ENCODE measurements at regions not wholly inside any gene's neighbourhood (a gene's known extent, or its start where the extent isn't known, plus 50 kb on each side); places are given as distances from the start of the nearest gene placed in this dataset.

- intact Hi-C loops (cut with DNase I) = no loop called here
- Histone ChIP-seq H3K9me3 (no peaks in the 10 kb centered on the region), H3K4me3 (no peak overlapping the region), H3K36me3 (no peaks in the 10 kb centered on the region), H3K27me3 (no peaks in the 10 kb centered on the region), H3K4me1 (ENCODE audit: insufficient read depth) (no peaks in the 10 kb centered on the region), H3K27ac (no peak overlapping the region)
- no peak for DNase-seq
- no peak for TF ChIP-seq POLR2A (IDR thresholded peaks at IDR 0.05)
- no peak for TF ChIP-seq CTCF (IDR thresholded peaks at IDR 0.05)
- no peak for TF ChIP-seq EP300 (IDR thresholded peaks at IDR 0.05)
Measured at GRCh38 chr13:84339456-84339855, 457.2 kb upstream of the SLITRK1 start.

- 61 to 71% (median 69%) methylated on average over 2 of the region's 2 CpGs for WGBS, 3 donors
- TF ChIP-seq CTCF (IDR thresholded peaks at IDR 0.05) (no peak), POLR2A (IDR thresholded peaks at IDR 0.05) (no peak)
- Histone ChIP-seq H3K4me3 (no peak overlapping the region), H3K4me1 (ENCODE audit: insufficient read depth) (no peaks in the 10 kb centered on the region), H3K27me3 (no peaks in the 10 kb centered on the region), H3K9me3 (no peaks in the 10 kb centered on the region), H3K27ac (no peak overlapping the region), H3K36me3 (no peaks in the 10 kb centered on the region)
- DNase-seq = no peak
- intact Hi-C loops (cut with DNase I) = no loop called here
Measured at GRCh38 chr13:84332346-84332745, 450.1 kb upstream of the SLITRK1 start.

- intact Hi-C loops (cut with DNase I) = no loop called here
- no peak overlapping the region for H3K27ac ChIP-seq
- 47 to 56% (median 49%) methylated on average over 4 of the region's 4 CpGs for WGBS, 3 donors
- no peaks in the 10 kb centered on the region for H3K36me3 ChIP-seq
- no peak for TF ChIP-seq EP300 (IDR thresholded peaks at IDR 0.05)
- no peak for TF ChIP-seq CTCF (IDR thresholded peaks at IDR 0.05)
- no peak for TF ChIP-seq POLR2A (IDR thresholded peaks at IDR 0.05)
- DNase-seq = no peak
- H3K4me3 ChIP-seq = no peak overlapping the region
- no peaks in the 10 kb centered on the region for H3K27me3 ChIP-seq
- no peaks in the 10 kb centered on the region for H3K9me3 ChIP-seq
- no peaks in the 10 kb centered on the region for H3K4me1 ChIP-seq (ENCODE audit: insufficient read depth)
Measured at GRCh38 chr13:84315527-84315926, 433.3 kb upstream of the SLITRK1 start.

DNA sequence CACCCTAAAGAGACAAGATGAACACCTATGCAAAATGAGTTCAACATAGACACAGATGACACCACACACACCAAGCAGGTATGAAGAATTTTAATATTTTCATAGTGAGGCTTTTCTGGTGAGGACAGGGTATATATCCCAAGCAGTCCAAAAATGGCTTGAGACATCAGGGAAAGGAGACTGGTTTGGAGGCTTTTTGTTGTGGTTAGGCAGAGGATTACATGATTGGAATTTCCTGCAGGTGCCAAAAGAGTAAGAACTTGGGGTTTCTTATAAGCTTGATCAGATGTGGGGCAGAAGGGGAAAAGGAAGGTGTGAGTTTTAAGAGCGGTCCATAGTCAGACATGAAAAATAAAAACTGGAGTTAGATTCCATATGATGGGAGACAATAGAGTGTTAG lies 420.8 kb upstream of the SLITRK1 start:
- Histone ChIP-seq H3K9me3 (no peaks in the 10 kb centered on the region), H3K27me3 (no peaks in the 10 kb centered on the region), H3K4me1 (ENCODE audit: insufficient read depth) (no peaks in the 10 kb centered on the region), H3K36me3 (no peaks in the 10 kb centered on the region), H3K27ac (no peak overlapping the region), H3K4me3 (no peak overlapping the region)
- DNase-seq = no peak
- WGBS, 3 donors = 87 to 91% (median 88%) methylated on average over 1 of the region's 1 CpG
- intact Hi-C loops (cut with DNase I) = no loop called here
- no peak for TF ChIP-seq POLR2A (IDR thresholded peaks at IDR 0.05)
- TF ChIP-seq CTCF (IDR thresholded peaks at IDR 0.05) = no peak
- TF ChIP-seq EP300 (IDR thresholded peaks at IDR 0.05) = no peak

DNA sequence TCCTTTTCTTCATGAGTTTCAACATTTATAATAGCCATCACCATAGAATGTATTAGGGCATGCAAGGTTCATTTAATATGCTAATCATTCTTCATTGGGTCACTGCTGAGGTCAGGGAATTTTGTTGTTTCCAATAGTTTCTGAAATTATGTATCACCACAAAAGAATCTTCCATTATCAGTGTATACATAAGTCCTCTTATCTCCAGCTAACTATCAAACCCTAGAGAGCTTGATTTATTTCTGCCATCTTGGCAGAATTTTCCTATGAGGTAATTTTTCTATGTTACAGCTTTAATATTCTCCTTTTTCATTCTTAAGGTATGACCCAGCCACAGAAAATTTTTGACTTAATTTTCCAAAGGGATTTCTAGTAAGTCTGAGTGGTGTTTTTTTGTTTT lies 415.0 kb upstream of the SLITRK1 start:
- intact Hi-C loops (cut with DNase I) = no loop called here
- no peak for DNase-seq
- Histone ChIP-seq H3K4me3 (no peak overlapping the region), H3K9me3 (no peaks in the 10 kb centered on the region), H3K27ac (no peak overlapping the region), H3K27me3 (no peaks in the 10 kb centered on the region), H3K4me1 (ENCODE audit: insufficient read depth) (no peaks in the 10 kb centered on the region), H3K36me3 (no peaks in the 10 kb centered on the region)
- TF ChIP-seq POLR2A (IDR thresholded peaks at IDR 0.05) (no peak), CTCF (IDR thresholded peaks at IDR 0.05) (no peak), EP300 (IDR thresholded peaks at IDR 0.05) (no peak)
